WTC11 (cell line): ENCODE measurements at regions not wholly inside any gene's neighbourhood (a gene's known extent, or its start where the extent isn't known, plus 50 kb on each side); places are given as distances from the start of the nearest gene placed in this dataset.
"Not testable (repeated sequence)": the region's sequence is repeated elsewhere in the genome, so short reads cannot be mapped to it uniquely, and the experiment has no call there.

Experiments used
- ATAC-seq: fragments of 200-7000 bp; cut with Tn5 transposase; 2 replicates; pipeline ENCODE4 v1.10.0; 2021; ENCODE audit warnings: mild to moderate bottlenecking, moderate library complexity
- CTCF ChIA-PET: fragments of 300-600 bp; sonication (Branson Sonifier 250); formaldehyde crosslinking; loops from one replicate; lab custom pipeline; 2021; ENCODE audit warnings: antibody characterized with exemption; lab: Charles Lee
- POLR2A ChIA-PET: fragments of 350-600 bp; sonication (Branson Sonifier 250); formaldehyde crosslinking; loops from one replicate; lab custom pipeline; 2021; ENCODE audit warnings: antibody characterized with exemption; lab: Charles Lee
- DNase-seq: peaks from one replicate; pipeline ENCODE4 v3.0.0; 2021; ENCODE audit warnings: low spot score
- H3K27ac Mint-ChIP-seq: 2 replicates; pipeline ENCODE4 v1.8.0; 2021; ENCODE audit warnings: mixed read lengths
- H3K27me3 Mint-ChIP-seq: 2 replicates; pipeline ENCODE4 v1.8.0; 2021; ENCODE audit warnings: low read depth, mild to moderate bottlenecking, moderate library complexity, mixed read lengths
- H3K36me3 Mint-ChIP-seq: 2 replicates; pipeline ENCODE4 v1.8.0; 2021; ENCODE audit warnings: mixed read lengths
- H3K4me1 Mint-ChIP-seq: 2 replicates; pipeline ENCODE4 v1.8.0; 2022; ENCODE audit warnings: mixed read lengths
- H3K4me3 Mint-ChIP-seq: 2 replicates; pipeline ENCODE4 v1.8.0; 2021; ENCODE audit warnings: mild to moderate bottlenecking, moderate library complexity, mixed read lengths
- H3K9me3 Mint-ChIP-seq: 2 replicates; pipeline ENCODE4 v1.8.0; 2021; ENCODE audit warnings: mixed read lengths
- CBFB ChIP-seq: sonication (generic); formaldehyde crosslinking; IDR thresholded peaks from 2 replicates; pipeline ENCODE4 v1.8.1; 2022; ENCODE audit warnings: mild to moderate bottlenecking, low read depth, missing genetic modification reagents
- CREM ChIP-seq: sonication (generic); formaldehyde crosslinking; IDR thresholded peaks from 2 replicates; pipeline ENCODE4 v1.8.1; 2022; ENCODE audit warnings: mild to moderate bottlenecking, missing genetic modification reagents, moderate library complexity
- E2F5 ChIP-seq: sonication (generic); formaldehyde crosslinking; IDR thresholded peaks from 2 replicates; pipeline ENCODE4 v1.8.1; 2022; ENCODE audit warnings: mild to moderate bottlenecking, moderate library complexity, missing genetic modification reagents
- ELF4 ChIP-seq: sonication (generic); formaldehyde crosslinking; IDR thresholded peaks from 2 replicates; pipeline ENCODE4 v1.8.1; 2022; ENCODE audit warnings: low read depth, mild to moderate bottlenecking, moderate library complexity, missing genetic modification reagents
- MXD4 ChIP-seq: fragments of 250-450 bp; sonication (Bioruptor Pico); IDR thresholded peaks from 2 replicates; pipeline ENCODE4 v1.8.0; 2021; ENCODE audit warnings: mild to moderate bottlenecking, moderate library complexity, borderline replicate concordance
- PRDM15 ChIP-seq: sonication (generic); formaldehyde crosslinking; IDR thresholded peaks from 2 replicates; pipeline ENCODE4 v1.8.0; 2022; ENCODE audit warnings: missing genetic modification reagents
- STAT6 ChIP-seq: sonication (generic); formaldehyde crosslinking; conservative IDR thresholded peaks from 2 replicates; pipeline ENCODE4 v1.8.1; 2023; ENCODE audit warnings: mild to moderate bottlenecking, low read depth, missing genetic modification reagents, moderate library complexity
- ZBTB43 ChIP-seq: sonication (generic); formaldehyde crosslinking; IDR thresholded peaks from 2 replicates; pipeline ENCODE4 v1.8.1; 2023; ENCODE audit warnings: mild to moderate bottlenecking, missing genetic modification reagents
- ZNF317 ChIP-seq: sonication (generic); formaldehyde crosslinking; IDR thresholded peaks from 2 replicates; pipeline ENCODE4 v1.8.1; 2023; ENCODE audit warnings: low read depth, mild to moderate bottlenecking, moderate library complexity, missing genetic modification reagents, borderline replicate concordance
- ZSCAN18 ChIP-seq: fragments of 250-450 bp; sonication (Bioruptor Pico); IDR thresholded peaks from 2 replicates; pipeline ENCODE4 v2.1.2; 2022; ENCODE audit warnings: mild to moderate bottlenecking, moderate library complexity

- TF ChIP-seq ZNF317 (CRISPR knock-in tag) (no peak), ELF4 (CRISPR knock-in tag) (no peak), ZSCAN18 (CRISPR knock-in tag) (no peak), PRDM15 (no peak)
- TF ChIP-seq, all 79 proteins: peak for 0
These were observed 68.1 kb upstream of the ANKRD30A start (continued) for GRCh38 chr10:37057261-37057660.

GRCh38 chr10:37053476-37053875, 71.9 kb upstream of the ANKRD30A start:
- H3K9me3 Mint-ChIP-seq, result peaks cover 89% of the 10 kb centered on the region
- no peak overlapping the region for H3K27ac Mint-ChIP-seq
- POLR2A ChIA-PET, result no interaction called here
- CTCF ChIA-PET, result no interaction called here
- TF ChIP-seq MXD4 (CRISPR knock-in tag) (no peak), STAT6 (CRISPR knock-in tag) (no peak), CBFB (CRISPR knock-in tag) (no peak), E2F5 (CRISPR knock-in tag) (no peak), ZBTB43 (no peak), CREM (CRISPR knock-in tag) (no peak)
- DNase-seq (no peak), ATAC-seq (no peak)
- no peak overlapping the region for H3K4me3 Mint-ChIP-seq
- peaks cover 24% of the 10 kb centered on the region for H3K27me3 Mint-ChIP-seq
- no peaks in the 10 kb centered on the region for H3K4me1 Mint-ChIP-seq
- H3K36me3 Mint-ChIP-seq, result peaks cover 68% of the 10 kb centered on the region

GRCh38 chr10:37049982-37050381, 75.4 kb upstream of the ANKRD30A start:
- H3K4me3 Mint-ChIP-seq, ATAC-seq, DNase-seq, H3K4me1 Mint-ChIP-seq, POLR2A ChIA-PET, CTCF ChIA-PET, H3K27ac Mint-ChIP-seq: not testable (repeated sequence)
- peaks cover 95% of the 10 kb centered on the region for H3K9me3 Mint-ChIP-seq
- peaks cover 41% of the 10 kb centered on the region for H3K27me3 Mint-ChIP-seq
- peaks cover 83% of the 10 kb centered on the region for H3K36me3 Mint-ChIP-seq

- peaks cover 82% of the 10 kb centered on the region for H3K9me3 Mint-ChIP-seq
- not testable (repeated sequence) for H3K27ac Mint-ChIP-seq
These were observed 81.1 kb upstream of the ANKRD30A start for GRCh38 chr10:37044319-37044718.

More at GRCh38 chr10:37044319-37044718, 81.1 kb upstream of the ANKRD30A start:
- CTCF ChIA-PET, H3K4me3 Mint-ChIP-seq, ATAC-seq, DNase-seq, POLR2A ChIA-PET, H3K4me1 Mint-ChIP-seq: not testable (repeated sequence)
- Mint-ChIP-seq H3K27me3 (peaks cover 34% of the 10 kb centered on the region), H3K36me3 (peaks cover 76% of the 10 kb centered on the region)
